Esophagus squamous epithelium (tissue), 5 donors: ENCODE measurements at regions not wholly inside any gene's neighbourhood (a gene's known extent, or its start where the extent isn't known, plus 50 kb on each side); places are given as distances from the start of the nearest gene placed in this dataset.

Source experiments
- DNase-seq: peaks from one replicate; lab custom pipeline; 2025; lab: John Stamatoyannopoulos, UW
- H3K27ac ChIP-seq, 4 donors: fragments of 200-600 bp; sonication (generic); one replicate each; pipeline ENCODE4 v1.5.1; 2016 to 2019; ENCODE audit warnings: mild to moderate bottlenecking in 1 of 4
- H3K27me3 ChIP-seq, 4 donors: fragments of 200-600 bp; sonication (generic); 1 replicate in 3 of 4; 2 replicates in 1 of 4; pipeline versions ENCODE4 v1.5.1 to v1.6.0; 2017 to 2021; ENCODE audit warnings: antibody characterized with exemption in 1 of 4
- H3K36me3 ChIP-seq, 3 donors: fragments of 200-600 bp; sonication (generic); one replicate each; pipeline ENCODE4 v1.5.1; 2016 to 2019
- H3K4me1 ChIP-seq, 3 donors: fragments of 200-600 bp; sonication (generic); one replicate each; pipeline ENCODE4 v1.5.1; 2017 to 2019
- H3K4me3 ChIP-seq, 4 donors: fragments of 200-600 bp; sonication (generic); 1 replicate in 3 of 4; 2 replicates in 1 of 4; pipeline ENCODE4 v1.5.1; 2016 to 2019; ENCODE audit warnings: mild to moderate bottlenecking in 2 of 4, moderate library complexity in 1 of 4
- H3K9me3 ChIP-seq, 3 donors: fragments of 200-600 bp; sonication (generic); one replicate each; pipeline ENCODE4 v1.5.1; 2016 to 2019
- CTCF ChIP-seq, 6 experiments: fragments of 450-650 bp in 4 of 6; fragments of 200-600 bp in 2 of 6; sonication (generic) in 2 of 6; IDR thresholded peaks; one replicate each; pipeline ENCODE4 v1.5.1; 2016 to 2019; ENCODE audit warnings: antibody characterized with exemption in 6 of 6, mild to moderate bottlenecking in 4 of 6, moderate library complexity in 4 of 6
- POLR2A ChIP-seq, 4 donors: fragments of 450-650 bp; IDR thresholded peaks; one replicate each; pipeline ENCODE4 v1.6.1; 2017; ENCODE audit warnings: antibody characterized with exemption in 4 of 4, mild to moderate bottlenecking in 4 of 4, moderate library complexity in 3 of 4
- WGBS, 2 donors: methylation state at CpG; one replicate each; pipeline ENCODE4 v1.1.5; 2018; 5-methylcytosine and 5-hydroxymethylcytosine counted together
- intact Hi-C: fragments of 100-400 bp; cut with DNase I; formaldehyde crosslinking; loops from one replicate; pipeline ENCODE4 v1.15.0; 2022
- donor health status: DM: yes; HTN: yes; CAD: no.

- H3K36me3 ChIP-seq = no peaks in the 10 kb centered on the region
- no peaks in the 10 kb centered on the region for H3K9me3 ChIP-seq
- 64 to 75% methylated on average over 10 of the region's 10 CpGs for WGBS, 2 donors
- no peak for TF ChIP-seq POLR2A (IDR thresholded peaks at IDR 0.05)
- TF ChIP-seq CTCF (IDR thresholded peaks at IDR 0.05) = no peak
- H3K27ac ChIP-seq = no peak overlapping the region
- no peaks in the 10 kb centered on the region for H3K4me1 ChIP-seq
- DNase-seq = no peak
- no peak overlapping the region for H3K4me3 ChIP-seq
- intact Hi-C loops = no loop called here
- peaks cover 0 to 11% (median 0%) of the 10 kb centered on the region in 4 donors for H3K27me3 ChIP-seq
Observed at GRCh38 chr2:166381-166780, 97.5 kb downstream of the SH3YL1 start.

DNA sequence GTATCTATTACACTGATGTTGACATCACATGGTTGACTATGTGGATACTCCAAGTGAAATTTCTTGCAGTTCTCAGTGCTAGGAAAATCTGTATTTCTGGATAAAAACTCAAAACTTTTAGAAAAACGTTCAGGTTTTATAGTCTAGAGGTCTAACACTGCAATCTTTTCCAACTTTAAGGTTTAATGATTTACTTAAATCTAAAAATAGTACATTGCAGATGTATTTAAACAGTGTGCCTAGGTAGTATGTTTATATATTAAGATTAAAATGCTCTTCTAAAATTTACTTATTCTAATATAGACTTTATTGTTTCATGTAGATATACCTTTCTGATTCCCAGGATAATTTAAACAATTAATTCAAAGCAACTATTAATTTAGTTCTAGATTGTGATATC is 98.3 kb downstream of the SH3YL1 start:
- no peak for DNase-seq
- H3K27me3 ChIP-seq = peaks cover 0 to 11% (median 0%) of the 10 kb centered on the region in 4 donors
- H3K27ac ChIP-seq = no peak overlapping the region
- no peaks in the 10 kb centered on the region for H3K4me1 ChIP-seq
- no peaks in the 10 kb centered on the region for H3K9me3 ChIP-seq
- intact Hi-C loops = no loop called here
- H3K4me3 ChIP-seq = no peak overlapping the region
- no peaks in the 10 kb centered on the region for H3K36me3 ChIP-seq
- TF ChIP-seq CTCF (IDR thresholded peaks at IDR 0.05) (no peak), POLR2A (IDR thresholded peaks at IDR 0.05) (no peak)
- WGBS, 2 donors = 52 to 64% methylated on average over 1 of the region's 1 CpG

- H3K27ac ChIP-seq = no peak overlapping the region
- 80 to 85% methylated on average over 13 of the region's 13 CpGs for WGBS, 2 donors
- TF ChIP-seq POLR2A (IDR thresholded peaks at IDR 0.05) (no peak), CTCF (IDR thresholded peaks at IDR 0.05) (no peak)
Observed at GRCh38 chr2:162473-163382, 101.1 kb downstream of the SH3YL1 start.

GRCh38 chr2:161729-162128 is 102.1 kb downstream of the SH3YL1 start:
- Histone ChIP-seq H3K4me3 (no peak overlapping the region), H3K27me3 (peaks cover 0 to 11% (median 0%) of the 10 kb centered on the region in 4 donors), H3K4me1 (no peaks in the 10 kb centered on the region), H3K36me3 (no peaks in the 10 kb centered on the region), H3K27ac (no peak overlapping the region), H3K9me3 (no peaks in the 10 kb centered on the region)
- no peak for DNase-seq
- intact Hi-C loops = no loop called here
- TF ChIP-seq CTCF (IDR thresholded peaks at IDR 0.05) = no peak
- no peak for TF ChIP-seq POLR2A (IDR thresholded peaks at IDR 0.05)
- WGBS, 2 donors = 80 to 85% methylated on average over 7 of the region's 7 CpGs

More at GRCh38 chr2:162473-163382, 101.1 kb downstream of the SH3YL1 start:
- no peaks in the 10 kb centered on the region for H3K36me3 ChIP-seq
- H3K4me3 ChIP-seq = no peak overlapping the region
- intact Hi-C loops = no loop called here
- DNase-seq = no peak
- no peaks in the 10 kb centered on the region for H3K9me3 ChIP-seq
- peaks cover 0 to 11% (median 0%) of the 10 kb centered on the region in 4 donors for H3K27me3 ChIP-seq
- H3K4me1 ChIP-seq = no peaks in the 10 kb centered on the region

GRCh38 chr2:151553-152334 is 105.4 kb upstream of the FAM110C start:
- TF ChIP-seq POLR2A (IDR thresholded peaks at IDR 0.05) = no peak
- TF ChIP-seq CTCF (IDR thresholded peaks at IDR 0.05) = no peak
- H3K4me1 ChIP-seq = no peaks in the 10 kb centered on the region
- H3K27ac ChIP-seq = no peak overlapping the region
- no peaks in the 10 kb centered on the region for H3K36me3 ChIP-seq
- DNase-seq = no peak
- 34 to 49% methylated on average over 6 of the region's 6 CpGs for WGBS, 2 donors
- no peaks in the 10 kb centered on the region for H3K9me3 ChIP-seq
- H3K4me3 ChIP-seq = no peak overlapping the region
- H3K27me3 ChIP-seq = peaks cover 0 to 22% (median 0%) of the 10 kb centered on the region in 4 donors
- intact Hi-C loops = no loop called here
